Upper lobe of left lung (tissue), 4 donors: ENCODE measurements at regions not wholly inside any gene's neighbourhood (a gene's known extent, or its start where the extent isn't known, plus 50 kb on each side); places are given as distances from the start of the nearest gene placed in this dataset.
"Not testable (repeated sequence)": the region's sequence is repeated elsewhere in the genome, so short reads cannot be mapped to it uniquely, and the experiment has no call there.

Experiments
- POLR2A ChIP-seq, 4 donors: fragments of 450-650 bp; IDR thresholded peaks; one replicate each; pipeline ENCODE4 v1.5.1; 2016 to 2017; ENCODE audit warnings: antibody characterized with exemption in 4 of 4, mild to moderate bottlenecking in 2 of 4
- POLR2AphosphoS5 ChIP-seq, 2 donors: sonication (generic); formaldehyde crosslinking; IDR thresholded peaks; one replicate each; pipeline ENCODE4 v1.5.1; 2017; ENCODE audit warnings: antibody characterized with exemption in 2 of 2
- TF ChIP-seq, protein P1 (sequence below), 6 experiments: fragments of 450-650 bp in 4 of 6; fragments of 200-600 bp in 2 of 6; sonication (generic) in 2 of 6; IDR thresholded peaks; one replicate each; pipeline ENCODE4 v1.5.1; 2016 to 2019; ENCODE audit warnings: antibody characterized with exemption in 6 of 6

- TF ChIP-seq, protein P1, sequence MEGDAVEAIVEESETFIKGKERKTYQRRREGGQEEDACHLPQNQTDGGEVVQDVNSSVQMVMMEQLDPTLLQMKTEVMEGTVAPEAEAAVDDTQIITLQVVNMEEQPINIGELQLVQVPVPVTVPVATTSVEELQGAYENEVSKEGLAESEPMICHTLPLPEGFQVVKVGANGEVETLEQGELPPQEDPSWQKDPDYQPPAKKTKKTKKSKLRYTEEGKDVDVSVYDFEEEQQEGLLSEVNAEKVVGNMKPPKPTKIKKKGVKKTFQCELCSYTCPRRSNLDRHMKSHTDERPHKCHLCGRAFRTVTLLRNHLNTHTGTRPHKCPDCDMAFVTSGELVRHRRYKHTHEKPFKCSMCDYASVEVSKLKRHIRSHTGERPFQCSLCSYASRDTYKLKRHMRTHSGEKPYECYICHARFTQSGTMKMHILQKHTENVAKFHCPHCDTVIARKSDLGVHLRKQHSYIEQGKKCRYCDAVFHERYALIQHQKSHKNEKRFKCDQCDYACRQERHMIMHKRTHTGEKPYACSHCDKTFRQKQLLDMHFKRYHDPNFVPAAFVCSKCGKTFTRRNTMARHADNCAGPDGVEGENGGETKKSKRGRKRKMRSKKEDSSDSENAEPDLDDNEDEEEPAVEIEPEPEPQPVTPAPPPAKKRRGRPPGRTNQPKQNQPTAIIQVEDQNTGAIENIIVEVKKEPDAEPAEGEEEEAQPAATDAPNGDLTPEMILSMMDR (IDR thresholded peaks at IDR 0.05), result not testable (repeated sequence)
- TF ChIP-seq POLR2A, POLR2AphosphoS5 (IDR thresholded peaks at IDR 0.05): not testable (repeated sequence)
Measured at GRCh38 chr4:73671348-73671747, 51.1 kb upstream of the RASSF6 start.
